Peyer's patch (tissue), 4 donors: ENCODE measurements at regions not wholly inside any gene's neighbourhood (a gene's known extent, or its start where the extent isn't known, plus 50 kb on each side); places are given as distances from the start of the nearest gene placed in this dataset.

Experiments used
- DNase-seq, 3 donors: peaks; one replicate each; pipeline ENCODE4 v3.0.0-alpha.2; 2017 to 2019
- H3K27ac ChIP-seq, 4 donors: fragments of 200-600 bp; sonication (generic); one replicate each; pipeline ENCODE4 v1.5.1; 2016 to 2019
- H3K27me3 ChIP-seq, 2 donors: fragments of 200-600 bp; sonication (generic); one replicate each; pipeline ENCODE4 v1.5.1; 2019
- H3K36me3 ChIP-seq, 3 donors: fragments of 200-600 bp; sonication (generic); one replicate each; pipeline ENCODE4 v1.5.1; 2016 to 2019
- H3K4me1 ChIP-seq, 4 donors: fragments of 200-600 bp; sonication (generic); one replicate each; pipeline ENCODE4 v1.5.1; 2016 to 2019
- H3K4me3 ChIP-seq, 4 donors: fragments of 200-600 bp; sonication (generic); 1 replicate in 3 of 4; 2 replicates in 1 of 4; pipeline ENCODE4 v1.5.1; 2016 to 2019; ENCODE audit warnings: mild to moderate bottlenecking in 1 of 4
- H3K9me3 ChIP-seq, 4 donors: fragments of 200-600 bp; sonication (generic); one replicate each; pipeline ENCODE4 v1.5.1; 2016 to 2019; ENCODE audit warnings: mild to moderate bottlenecking in 1 of 4
- POLR2A ChIP-seq, 2 donors: fragments of 450-650 bp; IDR thresholded peaks; one replicate each; pipeline ENCODE4 v1.5.1; 2017; ENCODE audit warnings: antibody characterized with exemption in 2 of 2, mild to moderate bottlenecking in 2 of 2, moderate library complexity in 2 of 2
- TF ChIP-seq, protein P1 (sequence below), 6 experiments: fragments of 450-650 bp in 4 of 6; fragments of 200-600 bp in 2 of 6; sonication (generic) in 1 of 6; IDR thresholded peaks; one replicate each; pipeline ENCODE4 v1.5.1; 2017 to 2019; ENCODE audit warnings: antibody characterized with exemption in 6 of 6, mild to moderate bottlenecking in 3 of 6, moderate library complexity in 1 of 6

DNA sequence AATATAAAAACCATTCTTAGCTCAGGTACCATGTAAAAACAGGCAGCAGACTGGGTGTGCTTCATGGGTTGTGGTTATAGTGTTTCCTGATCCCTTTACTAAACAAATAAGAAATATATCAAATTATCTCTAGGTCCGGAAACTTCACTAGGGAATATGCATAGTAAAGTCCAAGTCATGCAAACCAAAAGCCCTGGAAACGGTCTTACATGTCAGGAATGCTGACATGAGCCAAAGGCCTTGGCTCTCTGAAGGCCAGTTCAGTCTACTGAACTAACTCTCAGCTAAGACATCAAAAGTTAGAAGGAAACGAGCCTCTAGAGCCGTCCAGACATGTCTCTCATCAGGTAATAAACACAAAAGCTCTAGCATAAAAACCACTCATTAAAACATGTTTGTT, 778.9 kb upstream of the ZNF608 start:
- Histone ChIP-seq H3K4me1 (no peaks in the 10 kb centered on the region), H3K27ac (no peak overlapping the region), H3K4me3 (no peak overlapping the region), H3K36me3 (no peaks in the 10 kb centered on the region), H3K27me3 (no peaks in the 10 kb centered on the region), H3K9me3 (no peaks in the 10 kb centered on the region)
- TF ChIP-seq, protein P1, sequence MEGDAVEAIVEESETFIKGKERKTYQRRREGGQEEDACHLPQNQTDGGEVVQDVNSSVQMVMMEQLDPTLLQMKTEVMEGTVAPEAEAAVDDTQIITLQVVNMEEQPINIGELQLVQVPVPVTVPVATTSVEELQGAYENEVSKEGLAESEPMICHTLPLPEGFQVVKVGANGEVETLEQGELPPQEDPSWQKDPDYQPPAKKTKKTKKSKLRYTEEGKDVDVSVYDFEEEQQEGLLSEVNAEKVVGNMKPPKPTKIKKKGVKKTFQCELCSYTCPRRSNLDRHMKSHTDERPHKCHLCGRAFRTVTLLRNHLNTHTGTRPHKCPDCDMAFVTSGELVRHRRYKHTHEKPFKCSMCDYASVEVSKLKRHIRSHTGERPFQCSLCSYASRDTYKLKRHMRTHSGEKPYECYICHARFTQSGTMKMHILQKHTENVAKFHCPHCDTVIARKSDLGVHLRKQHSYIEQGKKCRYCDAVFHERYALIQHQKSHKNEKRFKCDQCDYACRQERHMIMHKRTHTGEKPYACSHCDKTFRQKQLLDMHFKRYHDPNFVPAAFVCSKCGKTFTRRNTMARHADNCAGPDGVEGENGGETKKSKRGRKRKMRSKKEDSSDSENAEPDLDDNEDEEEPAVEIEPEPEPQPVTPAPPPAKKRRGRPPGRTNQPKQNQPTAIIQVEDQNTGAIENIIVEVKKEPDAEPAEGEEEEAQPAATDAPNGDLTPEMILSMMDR (IDR thresholded peaks at IDR 0.05), result no peak
- TF ChIP-seq POLR2A (IDR thresholded peaks at IDR 0.05), result no peak
- no peak for DNase-seq

DNA sequence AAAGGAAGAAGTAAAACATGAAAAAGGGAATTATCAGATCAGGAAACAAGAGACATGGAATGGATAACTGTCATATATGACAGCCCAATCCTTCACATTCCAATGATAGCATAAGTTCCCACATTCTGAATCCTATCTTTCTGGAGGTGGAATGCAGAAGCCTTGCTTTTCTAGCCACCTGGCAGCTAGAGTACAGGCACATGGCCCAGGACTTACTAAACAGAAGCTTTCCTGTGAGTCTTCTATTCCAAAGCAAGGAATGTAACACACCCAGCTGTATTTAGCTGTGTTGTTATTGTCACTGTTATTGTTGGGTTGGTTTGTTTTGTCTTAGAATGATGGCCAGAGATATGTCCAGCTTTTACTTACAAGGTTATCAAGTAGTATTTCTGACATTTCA, 780.5 kb upstream of the ZNF608 start:
- Histone ChIP-seq H3K27ac (no peak overlapping the region), H3K4me1 (no peaks in the 10 kb centered on the region), H3K4me3 (no peak overlapping the region), H3K27me3 (no peaks in the 10 kb centered on the region), H3K9me3 (no peaks in the 10 kb centered on the region), H3K36me3 (no peaks in the 10 kb centered on the region)
- TF ChIP-seq, protein P1 (IDR thresholded peaks at IDR 0.05), result no peak
- TF ChIP-seq POLR2A (IDR thresholded peaks at IDR 0.05), result no peak
- no peak for DNase-seq

DNA sequence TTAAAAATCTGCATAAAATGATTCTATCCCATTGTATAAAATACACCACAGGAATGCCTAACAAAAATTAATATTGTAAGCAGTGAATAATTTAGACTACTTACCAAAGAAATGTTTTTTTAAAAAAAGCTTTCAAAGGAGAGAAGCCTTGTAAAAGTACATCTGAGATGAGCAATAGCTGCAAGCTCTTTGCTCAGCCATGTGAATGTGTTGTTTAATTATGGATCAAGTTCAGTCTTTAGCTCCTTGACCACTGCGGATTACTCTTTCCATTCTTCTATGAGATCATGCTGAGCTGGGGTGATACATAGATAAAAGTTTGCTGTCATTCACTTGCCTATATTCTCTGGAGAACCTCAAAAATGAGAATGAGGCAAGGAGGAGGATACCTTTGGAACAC, 782.4 kb upstream of the ZNF608 start:
- no peak for TF ChIP-seq POLR2A (IDR thresholded peaks at IDR 0.05)
- TF ChIP-seq, protein P1 (IDR thresholded peaks at IDR 0.05), result no peak
- Histone ChIP-seq H3K9me3 (no peaks in the 10 kb centered on the region), H3K4me3 (no peak overlapping the region), H3K27me3 (no peaks in the 10 kb centered on the region), H3K36me3 (no peaks in the 10 kb centered on the region), H3K4me1 (no peaks in the 10 kb centered on the region), H3K27ac (no peak overlapping the region)
- no peak for DNase-seq

DNA sequence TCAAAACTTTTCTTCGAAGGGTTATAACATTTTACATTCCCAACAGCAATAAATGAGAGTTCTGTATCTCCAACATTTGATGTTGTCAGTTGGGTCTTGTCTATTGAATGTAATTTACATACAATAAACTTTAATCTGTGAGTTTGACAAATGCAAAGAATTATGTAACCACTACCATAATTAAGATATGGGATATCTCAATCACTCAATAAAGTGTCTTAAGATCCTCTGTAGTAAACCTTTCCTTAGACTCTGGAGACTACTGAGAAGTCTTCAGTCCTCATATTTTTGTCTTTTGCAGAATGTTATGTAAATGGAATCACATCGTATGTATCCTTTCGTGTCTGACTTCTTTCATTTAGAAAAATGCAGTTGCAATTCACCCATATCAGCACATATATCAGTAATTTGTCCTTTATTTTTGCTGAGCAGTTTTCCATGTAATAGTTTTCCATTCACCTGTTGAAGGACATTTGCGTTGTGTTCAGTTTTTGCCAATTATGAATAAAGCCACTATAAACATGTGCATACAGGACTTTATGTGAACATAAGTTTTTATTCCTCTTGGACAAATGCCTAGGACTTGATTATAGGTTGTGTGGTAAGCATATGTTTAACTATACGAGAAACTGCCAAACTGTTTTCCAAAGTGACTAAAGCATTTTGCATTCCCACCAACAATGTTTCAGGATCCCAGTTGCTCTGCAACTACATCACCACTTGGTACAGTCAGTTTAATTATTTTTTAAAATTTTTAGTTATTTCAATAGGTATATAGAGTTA, 784.6 kb upstream of the ZNF608 start:
- H3K27ac ChIP-seq, result no peak overlapping the region
- TF ChIP-seq, protein P1 (IDR thresholded peaks at IDR 0.05), result no peak
- no peak for TF ChIP-seq POLR2A (IDR thresholded peaks at IDR 0.05)
- H3K4me3 ChIP-seq, result no peak overlapping the region
- no peaks in the 10 kb centered on the region for H3K36me3 ChIP-seq
- no peaks in the 10 kb centered on the region for H3K9me3 ChIP-seq
- DNase-seq, result no peak
- no peaks in the 10 kb centered on the region for H3K27me3 ChIP-seq
- H3K4me1 ChIP-seq, result no peaks in the 10 kb centered on the region

DNA sequence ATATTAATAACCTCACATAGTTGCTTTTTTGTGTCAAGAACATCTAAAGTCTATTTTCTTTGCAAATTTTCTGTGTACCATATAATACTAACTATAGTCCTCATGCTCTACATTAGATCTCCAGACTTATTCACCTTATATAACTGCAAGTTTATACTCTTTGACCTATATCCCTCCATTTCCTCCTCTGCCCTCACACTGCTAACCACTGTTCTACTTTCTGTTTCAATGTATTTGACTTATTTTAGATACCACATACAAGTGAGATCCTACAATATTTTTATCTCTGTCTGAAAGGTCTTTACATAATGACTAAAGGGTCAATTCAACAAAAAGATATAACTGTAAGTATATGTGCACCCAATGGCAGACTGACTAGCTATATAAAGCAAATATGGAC, 789.7 kb upstream of the ZNF608 start:
- H3K4me1 ChIP-seq, result no peaks in the 10 kb centered on the region
- TF ChIP-seq, protein P1 (IDR thresholded peaks at IDR 0.05), result no peak
- TF ChIP-seq POLR2A (IDR thresholded peaks at IDR 0.05), result no peak
- H3K36me3 ChIP-seq, result no peaks in the 10 kb centered on the region
- no peaks in the 10 kb centered on the region for H3K27me3 ChIP-seq
- no peak overlapping the region for H3K27ac ChIP-seq
- no peaks in the 10 kb centered on the region for H3K9me3 ChIP-seq
- no peak overlapping the region for H3K4me3 ChIP-seq
- DNase-seq, result no peak
